ENCODE measurements at regions not wholly inside any gene's neighbourhood (a gene's known extent, or its start where the extent isn't known, plus 50 kb on each side); places are given as distances from the start of the nearest gene placed in this dataset.
"Not testable (repeated sequence)": the region's sequence is repeated elsewhere in the genome, so short reads cannot be mapped to it uniquely, and the experiment has no call there.

- no peak for DNase-seq
- H3K27ac Mint-ChIP-seq (ENCODE audit: unreplicated experiment), result no peak overlapping the region
- TF ChIP-seq, protein P1, sequence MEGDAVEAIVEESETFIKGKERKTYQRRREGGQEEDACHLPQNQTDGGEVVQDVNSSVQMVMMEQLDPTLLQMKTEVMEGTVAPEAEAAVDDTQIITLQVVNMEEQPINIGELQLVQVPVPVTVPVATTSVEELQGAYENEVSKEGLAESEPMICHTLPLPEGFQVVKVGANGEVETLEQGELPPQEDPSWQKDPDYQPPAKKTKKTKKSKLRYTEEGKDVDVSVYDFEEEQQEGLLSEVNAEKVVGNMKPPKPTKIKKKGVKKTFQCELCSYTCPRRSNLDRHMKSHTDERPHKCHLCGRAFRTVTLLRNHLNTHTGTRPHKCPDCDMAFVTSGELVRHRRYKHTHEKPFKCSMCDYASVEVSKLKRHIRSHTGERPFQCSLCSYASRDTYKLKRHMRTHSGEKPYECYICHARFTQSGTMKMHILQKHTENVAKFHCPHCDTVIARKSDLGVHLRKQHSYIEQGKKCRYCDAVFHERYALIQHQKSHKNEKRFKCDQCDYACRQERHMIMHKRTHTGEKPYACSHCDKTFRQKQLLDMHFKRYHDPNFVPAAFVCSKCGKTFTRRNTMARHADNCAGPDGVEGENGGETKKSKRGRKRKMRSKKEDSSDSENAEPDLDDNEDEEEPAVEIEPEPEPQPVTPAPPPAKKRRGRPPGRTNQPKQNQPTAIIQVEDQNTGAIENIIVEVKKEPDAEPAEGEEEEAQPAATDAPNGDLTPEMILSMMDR (IDR thresholded peaks at IDR 0.05; ENCODE audit: partially characterized antibody, unreplicated experiment), result no peak
- H3K36me3 Mint-ChIP-seq (ENCODE audit: unreplicated experiment), result no peaks in the 10 kb centered on the region
- H3K4me1 Mint-ChIP-seq (ENCODE audit: low read depth, unreplicated experiment), result no peaks in the 10 kb centered on the region
- peaks cover 3% of the 10 kb centered on the region for H3K9me3 Mint-ChIP-seq (ENCODE audit: unreplicated experiment)
- peaks cover 2% of the 10 kb centered on the region for H3K27me3 Mint-ChIP-seq (ENCODE audit: unreplicated experiment)
- no peak overlapping the region for H3K4me3 Mint-ChIP-seq (ENCODE audit: unreplicated experiment)
These were observed 147.6 kb upstream of the BARHL2 start for GRCh38 chr1:90864681-90865080.

GRCh38 chr1:90862782-90863181 is 145.7 kb upstream of the BARHL2 start:
- no peak for DNase-seq
- H3K27ac Mint-ChIP-seq (ENCODE audit: unreplicated experiment), result no peak overlapping the region
- H3K27me3 Mint-ChIP-seq (ENCODE audit: unreplicated experiment), result no peaks in the 10 kb centered on the region

DNA sequence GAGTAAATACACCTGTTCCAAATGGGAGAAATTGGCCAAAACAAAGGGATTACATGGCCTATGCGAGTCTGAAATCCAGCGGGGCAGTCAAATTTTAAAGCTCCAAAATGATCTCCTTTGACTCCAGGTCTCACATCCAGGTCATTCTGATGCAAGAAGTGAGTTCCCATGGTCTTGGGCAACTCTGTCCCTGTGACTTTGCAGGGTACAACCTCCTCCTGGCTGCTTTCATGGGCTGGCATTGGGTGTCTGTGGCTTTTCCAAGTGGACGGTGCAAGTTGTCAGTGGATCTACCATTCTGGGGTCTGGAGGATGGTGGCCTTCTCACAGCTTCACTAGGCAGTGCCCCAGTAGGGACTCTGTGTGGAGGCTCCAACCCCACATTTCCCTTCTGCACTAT is 144.3 kb upstream of the BARHL2 start:
- H3K27ac Mint-ChIP-seq (ENCODE audit: unreplicated experiment); H3K4me3 Mint-ChIP-seq (ENCODE audit: unreplicated experiment): not testable (repeated sequence)
- H3K4me1 Mint-ChIP-seq (ENCODE audit: low read depth, unreplicated experiment), result peaks cover 15% of the 10 kb centered on the region

More at GRCh38 chr1:90862782-90863181, 145.7 kb upstream of the BARHL2 start:
- TF ChIP-seq, protein P1 (IDR thresholded peaks at IDR 0.05; ENCODE audit: partially characterized antibody, unreplicated experiment), result no peak
- no peaks in the 10 kb centered on the region for H3K36me3 Mint-ChIP-seq (ENCODE audit: unreplicated experiment)
- H3K9me3 Mint-ChIP-seq (ENCODE audit: unreplicated experiment), result peaks cover 3% of the 10 kb centered on the region
- no peak overlapping the region for H3K4me3 Mint-ChIP-seq (ENCODE audit: unreplicated experiment)
- H3K4me1 Mint-ChIP-seq (ENCODE audit: low read depth, unreplicated experiment), result peaks cover 3% of the 10 kb centered on the region

DNA sequence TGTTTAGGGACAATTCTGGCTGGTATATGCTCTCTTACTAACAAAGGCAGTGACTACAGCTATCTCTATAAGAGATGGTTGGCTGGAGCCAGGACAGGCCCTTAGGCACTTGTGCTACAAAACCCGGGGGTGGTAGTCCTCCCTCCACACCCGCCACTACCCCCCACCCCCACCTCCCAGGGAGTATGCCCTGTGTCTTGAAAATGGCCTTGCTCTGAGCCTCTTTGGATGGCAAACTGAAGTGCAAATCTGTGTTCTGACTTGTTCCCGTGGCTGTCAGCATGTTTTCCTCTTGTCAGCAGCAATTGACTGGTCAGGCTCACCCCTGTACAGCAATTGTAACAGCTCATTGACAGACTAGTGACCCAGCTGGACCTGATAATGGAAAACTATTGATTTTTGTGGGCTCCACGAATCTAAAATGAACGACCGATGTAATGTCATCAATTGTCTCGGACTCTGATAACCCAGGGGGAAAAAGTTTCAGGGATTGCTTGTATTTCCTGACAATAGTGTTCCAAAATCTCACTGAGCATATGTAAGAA is 139.4 kb upstream of the BARHL2 start:
- H3K4me1 Mint-ChIP-seq (ENCODE audit: low read depth, unreplicated experiment), result peaks cover 38% of the 10 kb centered on the region
- peak overlapping the region; percentile 63 for H3K4me3 Mint-ChIP-seq (ENCODE audit: unreplicated experiment)
- peak; percentile 36 for DNase-seq
- peak overlapping the region; percentile 92 for H3K27ac Mint-ChIP-seq (ENCODE audit: unreplicated experiment)
- no peaks in the 10 kb centered on the region for H3K36me3 Mint-ChIP-seq (ENCODE audit: unreplicated experiment)
- TF ChIP-seq, protein P1 (IDR thresholded peaks at IDR 0.05; ENCODE audit: partially characterized antibody, unreplicated experiment), result no peak
- peaks cover 5% of the 10 kb centered on the region for H3K27me3 Mint-ChIP-seq (ENCODE audit: unreplicated experiment)
- peaks cover 4% of the 10 kb centered on the region for H3K9me3 Mint-ChIP-seq (ENCODE audit: unreplicated experiment)

More for the DNA sequence above, 144.3 kb upstream of the BARHL2 start:
- H3K9me3 Mint-ChIP-seq (ENCODE audit: unreplicated experiment); H3K27me3 Mint-ChIP-seq (ENCODE audit: unreplicated experiment); H3K36me3 Mint-ChIP-seq (ENCODE audit: unreplicated experiment); DNase-seq: not testable (repeated sequence)

- TF ChIP-seq, protein P1 (IDR thresholded peaks at IDR 0.05; ENCODE audit: partially characterized antibody, unreplicated experiment), result no peak
- peaks cover 5% of the 10 kb centered on the region for H3K27me3 Mint-ChIP-seq (ENCODE audit: unreplicated experiment)
- no peaks in the 10 kb centered on the region for H3K36me3 Mint-ChIP-seq (ENCODE audit: unreplicated experiment)
- peak overlapping the region; percentile 59 for H3K4me3 Mint-ChIP-seq (ENCODE audit: unreplicated experiment)
- peaks cover 38% of the 10 kb centered on the region for H3K4me1 Mint-ChIP-seq (ENCODE audit: low read depth, unreplicated experiment)
- DNase-seq, result no peak
- peaks cover 4% of the 10 kb centered on the region for H3K9me3 Mint-ChIP-seq (ENCODE audit: unreplicated experiment)
- peak overlapping the region; percentile 79 for H3K27ac Mint-ChIP-seq (ENCODE audit: unreplicated experiment)
These were observed 137.4 kb upstream of the BARHL2 start for GRCh38 chr1:90854397-90854924.
